LNCAP (cell line): ENCODE measurements at regions not wholly inside any gene's neighbourhood (a gene's known extent, or its start where the extent isn't known, plus 50 kb on each side); places are given as distances from the start of the nearest gene placed in this dataset.

Experiments used
- CTCF ChIP-seq: fragments of 450-650 bp; IDR thresholded peaks from 2 replicates; pipeline ENCODE4 v1.5.1; 2017; ENCODE audit warnings: mild to moderate bottlenecking

GRCh38 chr12:124428792-124429281 lies 133.9 kb downstream of the RFLNA start:
- TF ChIP-seq CTCF = no peak

- TF ChIP-seq CTCF = no peak
Measured at GRCh38 chr12:124428136-124428791, 133.4 kb downstream of the RFLNA start.

GRCh38 chr12:124426594-124427555 lies 132.0 kb downstream of the RFLNA start:
- TF ChIP-seq CTCF = no peak

GRCh38 chr12:124425667-124426066 lies 130.8 kb downstream of the RFLNA start:
- TF ChIP-seq CTCF = no peak

GRCh38 chr12:124424516-124424905 lies 129.6 kb downstream of the RFLNA start:
- TF ChIP-seq CTCF = no peak

- no peak for TF ChIP-seq CTCF
Measured at GRCh38 chr12:124423761-124424515, 129.0 kb downstream of the RFLNA start.
